H1 (cell line): ENCODE measurements at regions not wholly inside any gene's neighbourhood (a gene's known extent, or its start where the extent isn't known, plus 50 kb on each side); places are given as distances from the start of the nearest gene placed in this dataset.

Experiments
- CBX8 ChIP-seq: fragments of 300-800, 300-1000 bp; sonication (generic); IDR thresholded peaks from 2 replicates; pipeline ENCODE4 v1.7.1; 2016; ENCODE audit warnings: low read depth, low read length, borderline replicate concordance
- FOSL1 ChIP-seq: IDR thresholded peaks from 2 replicates; pipeline ENCODE4 v1.6.1; 2011; ENCODE audit warnings: mild to moderate bottlenecking, low read depth, low read length, moderate library complexity; ENCODE audit not compliant: insufficient read depth
- HDAC2 ChIP-seq, 2 experiments: fragments of 300-600 bp in 1 of 2; sonication (generic) in 1 of 2; IDR thresholded peaks; 2 replicates each; pipeline ENCODE4 v1.6.1; 2011 to 2012; ENCODE audit warnings: low read depth in 2 of 2, low read length in 2 of 2, mild to moderate bottlenecking in 2 of 2, moderate library complexity in 2 of 2, borderline replicate concordance in 1 of 2, inconsistent platforms in 1 of 2
- SIRT6 ChIP-seq: IDR thresholded peaks from one replicate; pipeline ENCODE4 v1.7.1; 2012; ENCODE audit warnings: low read length, inconsistent platforms
- TEAD4 ChIP-seq: IDR thresholded peaks from 2 replicates; pipeline ENCODE4 v1.6.1; 2012; ENCODE audit warnings: low read depth, low read length, inconsistent platforms, mixed read lengths

GRCh38 chr2:128437204-128437565 is 118.5 kb upstream of the HS6ST1 start (continued):
- TF ChIP-seq TEAD4 = no peak
- no peak for TF ChIP-seq FOSL1
- no peak for TF ChIP-seq CBX8
- TF ChIP-seq HDAC2 (IDR thresholded peaks at IDR 0.05; ENCODE audit: borderline replicate concordance in 1 of 2, low read depth in 2 of 2, low read length in 2 of 2) = no peak
- no peak for TF ChIP-seq SIRT6
